ENCODE measurements at regions not wholly inside any gene's neighbourhood (a gene's known extent, or its start where the extent isn't known, plus 50 kb on each side); places are given as distances from the start of the nearest gene placed in this dataset.

GRCh38 chr5:18099261-18099660 lies 465.0 kb downstream of the TAF11L14 start:
- no peak overlapping the region for H2BK5ac ChIP-seq (ENCODE audit: low read depth, low read length, poor library complexity, severe bottlenecking)
- no peak overlapping the region for H2BK20ac ChIP-seq (ENCODE audit: low read depth, low read length)
- no peaks in the 10 kb centered on the region for H3K9me1 ChIP-seq (ENCODE audit: insufficient read depth, low read length)
- ATAC-seq (ENCODE audit: low read depth), result no peak
- H3K9me3 ChIP-seq (ENCODE audit: control insufficient read depth, insufficient read depth, low read length), result no peaks in the 10 kb centered on the region
- H3K9ac ChIP-seq (ENCODE audit: low read depth, low read length), result no peak overlapping the region
- H2AK5ac ChIP-seq (ENCODE audit: low read depth, low read length), result no peak overlapping the region
- no peak overlapping the region for H4K91ac ChIP-seq (ENCODE audit: insufficient read depth, low read depth, low read length)
- no TSS peak for BruUV-seq (replicated peaks)
- H2BK15ac ChIP-seq (ENCODE audit: low read depth, low read length), result no peak overlapping the region
- no peak overlapping the region for H3K4me3 ChIP-seq (ENCODE audit: insufficient read depth, low read depth, low read length)
- H3K14ac ChIP-seq (replicated peaks; ENCODE audit: low read depth, low read length), result no peak overlapping the region
- ChIA-PET POLR2A (ENCODE audit: unreplicated experiment) (no interaction called here), CTCF (no interaction called here)
- H3K4me1 ChIP-seq (ENCODE audit: control insufficient read depth, insufficient read depth, low read length), result no peaks in the 10 kb centered on the region
- no peak overlapping the region for H3K56ac ChIP-seq (ENCODE audit: extremely low read depth, insufficient read depth, low read length)
- no peak overlapping the region for H4K8ac ChIP-seq (ENCODE audit: low read depth in 2 of 2, low read length in 2 of 2)
- no peaks in the 10 kb centered on the region for H3K27me3 ChIP-seq (ENCODE audit: control insufficient read depth, insufficient read depth, low read length)
- no peak overlapping the region for H3K4ac ChIP-seq (ENCODE audit: low read depth, low read length)
- H3K4me2 ChIP-seq (ENCODE audit: low read depth, low read length), result no peak overlapping the region
- H2BK120ac ChIP-seq (ENCODE audit: low read depth, low read length), result no peak overlapping the region
- no CpG with 5 or more reads among the region's 2 CpGs for WGBS, 2 experiments (ENCODE audit: extremely low coverage in 2 of 2, insufficient read length in 1 of 2)
- in situ Hi-C loops (cut with MboI; ENCODE audit: low sequenced_read_pairs) (no loop called here), dilution Hi-C loops (cut with HindIII; ENCODE audit: low sequenced_read_pairs, unreplicated experiment) (no loop called here), intact Hi-C loops (cut with micrococcal nuclease) (no loop called here)
- no peak for DNase-seq
- H3K27ac ChIP-seq (ENCODE audit: insufficient read depth, low read length), result no peak overlapping the region
- H2AFZ ChIP-seq (replicated peaks; ENCODE audit: low read length, poor library complexity), result no peak overlapping the region
- H3K79me1 ChIP-seq (ENCODE audit: low read depth in 1 of 2, low read length in 2 of 2), result no peaks in the 10 kb centered on the region
- TF ChIP-seq SMC3 (IDR thresholded peaks at IDR 0.05; ENCODE audit: low read depth, low read length) (no peak), ELK1 (IDR thresholded peaks at IDR 0.05; ENCODE audit: borderline replicate concordance, low read depth, low read length) (no peak), CHD1 (IDR thresholded peaks at IDR 0.05; ENCODE audit: low read depth, low read length) (no peak), MAFK (IDR thresholded peaks at IDR 0.05; ENCODE audit: low read depth, low read length) (no peak), MXI1 (IDR thresholded peaks at IDR 0.05; ENCODE audit: borderline replicate concordance, low read depth, low read length) (no peak), POLR2A (IDR thresholded peaks at IDR 0.05; ENCODE audit: low read depth, low read length) (no peak), BHLHE40 (IDR thresholded peaks at IDR 0.05; ENCODE audit: low read depth, low read length) (no peak), RFX5 (IDR thresholded peaks at IDR 0.05; ENCODE audit: low read depth, low read length) (no peak), RCOR1 (IDR thresholded peaks at IDR 0.05; ENCODE audit: insufficient replicate concordance, low read length) (no peak), NFE2L2 (IDR thresholded peaks at IDR 0.05; ENCODE audit: low read depth, low read length) (no peak), CEBPB (IDR thresholded peaks at IDR 0.05; ENCODE audit: low read depth, low read length) (no peak)
- TF ChIP-seq, protein P1, sequence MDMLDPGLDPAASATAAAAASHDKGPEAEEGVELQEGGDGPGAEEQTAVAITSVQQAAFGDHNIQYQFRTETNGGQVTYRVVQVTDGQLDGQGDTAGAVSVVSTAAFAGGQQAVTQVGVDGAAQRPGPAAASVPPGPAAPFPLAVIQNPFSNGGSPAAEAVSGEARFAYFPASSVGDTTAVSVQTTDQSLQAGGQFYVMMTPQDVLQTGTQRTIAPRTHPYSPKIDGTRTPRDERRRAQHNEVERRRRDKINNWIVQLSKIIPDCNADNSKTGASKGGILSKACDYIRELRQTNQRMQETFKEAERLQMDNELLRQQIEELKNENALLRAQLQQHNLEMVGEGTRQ (IDR thresholded peaks at IDR 0.05; ENCODE audit: low read depth, low read length), result no peak
- no peaks in the 10 kb centered on the region for H3K36me3 ChIP-seq (ENCODE audit: control insufficient read depth, insufficient read depth, low read length)
- H3K18ac ChIP-seq (ENCODE audit: low read depth, low read length), result no peak overlapping the region
- H2AK9ac ChIP-seq (replicated peaks; ENCODE audit: low read depth, low read length, poor library complexity), result no peak overlapping the region
- H3K23ac ChIP-seq (ENCODE audit: low read depth, low read length), result no peak overlapping the region
- no peaks in the 10 kb centered on the region for H4K20me1 ChIP-seq (ENCODE audit: insufficient read depth, low read length)
- no peak overlapping the region for H4K5ac ChIP-seq (ENCODE audit: low read depth, low read length)

Measured in IMR-90 (cell line).